Thymus (tissue), 11 donors: ENCODE measurements at regions not wholly inside any gene's neighbourhood (a gene's known extent, or its start where the extent isn't known, plus 50 kb on each side); places are given as distances from the start of the nearest gene placed in this dataset.

Source experiments
- DNase-seq, 9 donors: peaks; one replicate each; pipeline ENCODE4 v3.0.0-alpha.2; 2013; ENCODE audit warnings: low spot score in 9 of 9, low read depth in 6 of 9, missing footprints in 1 of 9
- H3K27ac ChIP-seq, 2 donors: one replicate each; pipeline ENCODE4 v1.5.1; 2013; ENCODE audit warnings: control low read depth in 1 of 2, low read depth in 1 of 2, low read length in 1 of 2, mild to moderate bottlenecking in 1 of 2, moderate library complexity in 1 of 2
- H3K27me3 ChIP-seq, 2 donors: one replicate each; pipeline ENCODE4 v1.5.1; 2013; ENCODE audit warnings: low read length in 1 of 2; ENCODE audit not compliant: control insufficient read depth in 2 of 2, insufficient read depth in 1 of 2
- H3K36me3 ChIP-seq, 2 donors: one replicate each; pipeline ENCODE4 v1.5.1; 2013; ENCODE audit warnings: low read length in 1 of 2, mild to moderate bottlenecking in 1 of 2, moderate library complexity in 1 of 2; ENCODE audit not compliant: control insufficient read depth in 2 of 2, insufficient read depth in 2 of 2
- H3K4me1 ChIP-seq, 2 donors: one replicate each; pipeline ENCODE4 v1.5.1; 2013; ENCODE audit warnings: low read length in 2 of 2; ENCODE audit not compliant: control insufficient read depth in 2 of 2, insufficient read depth in 2 of 2
- H3K4me3 ChIP-seq, 2 donors: one replicate each; pipeline ENCODE4 v1.5.1; 2013; ENCODE audit warnings: low read length in 2 of 2, control low read depth in 1 of 2, mild to moderate bottlenecking in 1 of 2
- H3K9me3 ChIP-seq, 2 donors: one replicate each; pipeline ENCODE4 v1.5.1; 2013; ENCODE audit warnings: low read length in 1 of 2, mild to moderate bottlenecking in 1 of 2; ENCODE audit not compliant: control insufficient read depth in 2 of 2, insufficient read depth in 1 of 2
- WGBS: extraction: QIAGEN DNeasy Blood & Tissue Kit; methylation state at CpG from one replicate; pipeline ENCODE4 v1.1.7; 2013; 5-methylcytosine and 5-hydroxymethylcytosine counted together
- donor health status: healthy.

DNA sequence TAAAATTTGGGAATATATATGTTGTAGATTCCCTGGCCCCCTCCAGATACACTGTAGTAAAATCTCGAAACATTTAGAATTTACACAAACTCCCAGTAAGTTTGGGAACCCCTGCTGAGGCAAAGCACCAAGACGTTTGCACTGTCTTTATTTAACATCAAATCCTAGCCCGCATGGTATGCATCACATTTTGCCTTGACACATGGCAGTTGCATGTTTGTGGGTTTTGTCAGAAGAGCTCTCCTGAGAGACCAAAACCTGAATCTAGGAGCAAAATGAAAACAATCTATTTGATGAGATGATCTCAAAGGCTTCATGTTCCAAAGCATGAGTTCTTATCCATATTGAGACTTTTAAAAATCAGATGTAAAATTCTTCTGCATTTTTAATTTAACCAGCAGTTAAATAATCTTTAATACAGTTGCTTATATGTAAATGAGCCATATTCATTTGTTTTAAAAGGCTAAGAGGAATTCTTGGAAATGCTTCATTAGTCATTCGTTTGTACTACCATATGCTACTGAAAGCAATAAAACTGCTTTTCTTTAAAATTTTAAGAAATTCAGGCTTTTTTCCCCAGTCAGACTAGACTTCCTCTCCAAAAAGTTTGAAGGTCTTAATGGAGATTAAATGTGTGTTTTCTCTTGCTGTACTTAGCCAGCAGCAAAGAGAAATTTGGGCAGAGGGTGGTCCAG lies 105.2 kb upstream of the BOC start:
- WGBS, result 97% methylated on average over 4 of the region's 4 CpGs
- H3K4me3 ChIP-seq, result no peak overlapping the region
- no peak overlapping the region for H3K27ac ChIP-seq
- no peaks in the 10 kb centered on the region for H3K36me3 ChIP-seq
- H3K9me3 ChIP-seq, result no peaks in the 10 kb centered on the region
- H3K4me1 ChIP-seq, result peaks cover 0 to 19% of the 10 kb centered on the region in 2 donors
- H3K27me3 ChIP-seq, result no peaks in the 10 kb centered on the region
- no peak for DNase-seq

- Histone ChIP-seq H3K27me3 (no peaks in the 10 kb centered on the region), H3K4me1 (peaks cover 0 to 23% of the 10 kb centered on the region in 2 donors), H3K36me3 (no peaks in the 10 kb centered on the region), H3K4me3 (no peak overlapping the region), H3K27ac (no peak overlapping the region), H3K9me3 (no peaks in the 10 kb centered on the region)
- DNase-seq, result peak in 1 of 9 donors; percentile 22
- WGBS, result 95% methylated on average over 5 of the region's 5 CpGs
Measured at GRCh38 chr3:113110267-113110666, 101.1 kb upstream of the BOC start.

- no peak overlapping the region for H3K27ac ChIP-seq
- no peaks in the 10 kb centered on the region for H3K27me3 ChIP-seq
- H3K4me3 ChIP-seq, result no peak overlapping the region
- no peak for DNase-seq
- no peaks in the 10 kb centered on the region for H3K9me3 ChIP-seq
- WGBS, result 79% methylated on average over 5 of the region's 5 CpGs
- no peaks in the 10 kb centered on the region for H3K36me3 ChIP-seq
- H3K4me1 ChIP-seq, result peaks cover 0 to 23% of the 10 kb centered on the region in 2 donors
Measured at GRCh38 chr3:113111011-113111707, 100.2 kb upstream of the BOC start.

DNA sequence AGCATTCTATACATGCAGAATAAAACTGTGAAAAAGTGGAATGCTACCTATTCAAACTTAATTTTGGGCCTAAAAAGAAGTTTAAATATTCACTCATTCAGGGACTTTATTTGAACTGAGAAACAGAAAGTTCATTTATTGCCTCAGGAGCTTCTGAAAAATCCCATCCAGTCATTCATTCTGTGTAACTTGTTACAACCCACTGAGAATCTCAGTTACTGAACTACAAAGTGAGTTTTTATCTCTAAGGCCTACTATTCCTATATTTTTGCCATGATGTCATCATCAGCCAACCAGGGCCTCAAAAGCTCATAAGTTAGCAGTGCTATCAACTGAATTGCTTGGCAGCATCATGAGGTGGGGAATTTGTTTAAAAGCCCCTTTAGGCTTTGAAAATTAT lies 98.0 kb upstream of the BOC start:
- no peaks in the 10 kb centered on the region for H3K9me3 ChIP-seq

GRCh38 chr3:113117511-113118234 lies 93.7 kb upstream of the BOC start:
- peaks cover 0 to 3% of the 10 kb centered on the region in 2 donors for H3K4me1 ChIP-seq
- H3K4me3 ChIP-seq, result no peak overlapping the region
- no peaks in the 10 kb centered on the region for H3K27me3 ChIP-seq
- H3K9me3 ChIP-seq, result no peaks in the 10 kb centered on the region
- peak overlapping the region in 1 of 2 donors; percentile 58 for H3K27ac ChIP-seq
- WGBS, result 89% methylated on average over 1 of the region's 1 CpG
- peak in 1 of 9 donors; percentile 21 for DNase-seq
- H3K36me3 ChIP-seq, result no peaks in the 10 kb centered on the region

More for the DNA sequence above, 98.0 kb upstream of the BOC start:
- H3K27ac ChIP-seq, result no peak overlapping the region
- H3K4me1 ChIP-seq, result peaks cover 0 to 24% of the 10 kb centered on the region in 2 donors
- H3K4me3 ChIP-seq, result no peak overlapping the region
- H3K36me3 ChIP-seq, result no peaks in the 10 kb centered on the region
- H3K27me3 ChIP-seq, result no peaks in the 10 kb centered on the region
- DNase-seq, result no peak

DNA sequence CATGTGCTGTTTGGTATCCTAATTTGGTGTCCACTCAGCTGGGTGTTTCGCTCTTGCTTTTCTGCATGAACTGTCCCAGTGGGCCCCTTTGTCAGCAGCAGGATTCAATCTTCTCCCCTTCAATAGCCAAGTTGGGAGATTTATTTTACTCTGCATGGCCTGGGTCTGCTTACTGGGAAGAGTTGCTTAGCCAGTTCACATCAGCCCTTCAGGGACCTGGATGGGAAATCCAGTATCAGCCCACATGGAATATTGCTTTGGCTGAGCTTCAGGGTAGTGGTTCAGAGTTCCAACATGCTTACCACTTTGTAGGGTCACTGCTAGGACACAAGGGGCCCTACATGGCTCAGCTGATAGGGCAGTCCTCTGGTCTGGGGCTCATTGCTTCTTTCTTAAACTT lies 93.0 kb upstream of the BOC start:
- 100% methylated on average over 1 of the region's 1 CpG for WGBS
- H3K4me1 ChIP-seq, result peaks cover 0 to 3% of the 10 kb centered on the region in 2 donors
- peak overlapping the region in 1 of 2 donors; percentile 58 for H3K27ac ChIP-seq
- H3K36me3 ChIP-seq, result no peaks in the 10 kb centered on the region
- no peak overlapping the region for H3K4me3 ChIP-seq
- H3K9me3 ChIP-seq, result no peaks in the 10 kb centered on the region
- no peak for DNase-seq
- H3K27me3 ChIP-seq, result no peaks in the 10 kb centered on the region

DNA sequence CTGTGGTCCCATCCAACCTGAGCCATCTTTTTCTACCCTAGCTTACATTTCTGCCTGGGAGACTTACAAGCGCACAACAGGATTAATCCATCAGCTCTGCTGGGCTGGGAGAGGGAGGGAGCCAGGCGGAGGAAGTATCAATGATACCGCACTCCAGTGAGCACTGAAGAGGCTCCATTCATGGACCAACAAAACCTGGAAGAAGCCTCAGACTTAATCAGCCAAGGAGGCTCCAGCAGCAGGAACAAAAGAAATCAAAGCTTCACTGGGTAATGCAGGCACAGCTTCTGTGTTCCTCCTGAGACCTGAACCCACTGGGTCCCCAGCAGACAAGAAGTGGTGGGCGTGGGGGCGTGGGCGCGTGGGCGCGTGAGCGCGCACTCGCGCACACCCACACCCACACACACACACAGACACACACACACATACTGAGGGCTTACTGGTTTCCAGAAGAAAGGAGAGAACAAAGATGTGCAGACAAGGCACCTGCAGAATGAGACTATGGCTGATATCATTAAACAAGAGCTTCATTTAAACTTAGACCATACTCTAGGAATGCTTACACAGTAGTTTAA lies 87.0 kb upstream of the BOC start:
- no peaks in the 10 kb centered on the region for H3K27me3 ChIP-seq
- H3K36me3 ChIP-seq, result no peaks in the 10 kb centered on the region
- no peaks in the 10 kb centered on the region for H3K9me3 ChIP-seq
- peak in 2 of 9 donors; percentile 5 to 13 for DNase-seq
- peaks cover 0 to 6% of the 10 kb centered on the region in 2 donors for H3K4me1 ChIP-seq
- H3K4me3 ChIP-seq, result no peak overlapping the region
- no peak overlapping the region for H3K27ac ChIP-seq
- WGBS, result 93% methylated on average over 13 of the region's 13 CpGs

DNA sequence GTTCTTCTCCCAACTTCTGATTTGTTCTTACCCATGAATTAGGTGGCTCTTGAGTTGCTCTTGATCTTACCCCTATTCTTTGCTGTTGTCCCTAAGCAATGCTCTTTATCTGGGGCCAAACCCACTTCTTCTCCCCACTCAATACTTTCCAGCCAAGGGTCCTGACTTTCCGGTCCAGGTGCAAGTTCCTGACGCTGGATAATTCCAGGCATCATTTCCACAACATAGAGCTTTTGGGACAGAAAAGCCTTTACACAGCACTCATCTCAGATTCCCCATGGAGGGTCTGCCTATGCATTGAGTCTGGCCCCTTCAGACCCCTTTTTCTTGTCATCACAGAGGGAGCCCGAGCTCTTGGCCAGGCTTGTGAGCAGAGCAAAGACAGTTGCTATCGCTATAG lies 85.4 kb upstream of the BOC start:
- H3K27ac ChIP-seq, result no peak overlapping the region
- H3K36me3 ChIP-seq, result no peaks in the 10 kb centered on the region
- H3K4me3 ChIP-seq, result no peak overlapping the region
- H3K4me1 ChIP-seq, result peaks cover 0 to 6% of the 10 kb centered on the region in 2 donors
- no peaks in the 10 kb centered on the region for H3K27me3 ChIP-seq
- 100% methylated on average over 4 of the region's 4 CpGs for WGBS
- no peaks in the 10 kb centered on the region for H3K9me3 ChIP-seq
- no peak for DNase-seq
